ENCODE measurements at regions not wholly inside any gene's neighbourhood (a gene's known extent, or its start where the extent isn't known, plus 50 kb on each side); places are given as distances from the start of the nearest gene placed in this dataset.

DNA sequence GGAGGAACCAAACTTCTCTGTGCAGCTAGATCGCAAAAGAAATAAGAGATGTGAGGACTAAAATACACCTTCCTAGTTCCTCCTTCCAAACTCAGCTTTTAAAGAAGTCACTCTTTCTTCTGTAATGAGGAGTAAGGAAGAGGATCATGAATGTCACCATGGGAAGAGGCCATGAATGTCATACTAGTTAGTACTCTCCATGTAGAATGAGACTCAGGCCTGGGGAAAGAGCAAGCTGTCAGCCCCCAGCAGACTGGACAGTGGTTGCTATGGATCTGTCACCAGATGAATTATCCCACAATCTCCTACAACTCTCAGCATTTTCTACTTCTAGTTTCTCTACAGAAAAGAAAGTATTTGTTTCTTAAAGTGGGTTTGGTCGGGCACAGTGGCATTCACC is 57.1 kb upstream of the PRDM8 start:
- TF ChIP-seq, protein P1, sequence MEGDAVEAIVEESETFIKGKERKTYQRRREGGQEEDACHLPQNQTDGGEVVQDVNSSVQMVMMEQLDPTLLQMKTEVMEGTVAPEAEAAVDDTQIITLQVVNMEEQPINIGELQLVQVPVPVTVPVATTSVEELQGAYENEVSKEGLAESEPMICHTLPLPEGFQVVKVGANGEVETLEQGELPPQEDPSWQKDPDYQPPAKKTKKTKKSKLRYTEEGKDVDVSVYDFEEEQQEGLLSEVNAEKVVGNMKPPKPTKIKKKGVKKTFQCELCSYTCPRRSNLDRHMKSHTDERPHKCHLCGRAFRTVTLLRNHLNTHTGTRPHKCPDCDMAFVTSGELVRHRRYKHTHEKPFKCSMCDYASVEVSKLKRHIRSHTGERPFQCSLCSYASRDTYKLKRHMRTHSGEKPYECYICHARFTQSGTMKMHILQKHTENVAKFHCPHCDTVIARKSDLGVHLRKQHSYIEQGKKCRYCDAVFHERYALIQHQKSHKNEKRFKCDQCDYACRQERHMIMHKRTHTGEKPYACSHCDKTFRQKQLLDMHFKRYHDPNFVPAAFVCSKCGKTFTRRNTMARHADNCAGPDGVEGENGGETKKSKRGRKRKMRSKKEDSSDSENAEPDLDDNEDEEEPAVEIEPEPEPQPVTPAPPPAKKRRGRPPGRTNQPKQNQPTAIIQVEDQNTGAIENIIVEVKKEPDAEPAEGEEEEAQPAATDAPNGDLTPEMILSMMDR (IDR thresholded peaks at IDR 0.05) = no peak
- TF ChIP-seq POLR2A (IDR thresholded peaks at IDR 0.05) = no peak

All from adrenal gland (tissue), 5 donors.